Cardiac muscle cell (in vitro differentiated cells and primary cell): ENCODE measurements at regions not wholly inside any gene's neighbourhood (a gene's known extent, or its start where the extent isn't known, plus 50 kb on each side); places are given as distances from the start of the nearest gene placed in this dataset.

ENCODE experiments used
- DNase-seq, 2 donors: peaks; one replicate each; pipeline versions ENCODE4 v3.0.0 to v3.0.0-alpha.2; 2010 to 2017; ENCODE audit warnings: low read depth in 1 of 2, low spot score in 1 of 2
- H3K27ac ChIP-seq: fragments of 200-600 bp; sonication (generic); 2 replicates; pipeline ENCODE4 v1.5.1; 2016
- H3K27me3 ChIP-seq: fragments of 200-600 bp; sonication (generic); 2 replicates; pipeline ENCODE4 v1.6.0; 2016; ENCODE audit warnings: control low read depth
- H3K36me3 ChIP-seq: fragments of 200-600 bp; sonication (generic); 2 replicates; pipeline ENCODE4 v1.5.1; 2016; ENCODE audit warnings: control low read depth
- H3K4me1 ChIP-seq: fragments of 200-600 bp; sonication (generic); 2 replicates; pipeline ENCODE4 v1.8.1; 2017; ENCODE audit warnings: low read depth, mild to moderate bottlenecking, mixed run types
- H3K4me3 ChIP-seq: fragments of 200-600 bp; sonication (generic); 2 replicates; pipeline ENCODE4 v1.5.1; 2016; ENCODE audit warnings: mild to moderate bottlenecking
- H3K9me3 ChIP-seq: fragments of 200-600 bp; sonication (generic); 2 replicates; pipeline ENCODE4 v1.5.1; 2017; ENCODE audit warnings: low read depth, mild to moderate bottlenecking, control low read depth
- CTCF ChIP-seq: IDR thresholded peaks from 2 replicates; pipeline ENCODE4 v1.5.1; 2012; ENCODE audit warnings: low read depth, mild to moderate bottlenecking, low read length

- H3K4me1 ChIP-seq, result peaks cover 3% of the 10 kb centered on the region
- H3K36me3 ChIP-seq, result no peaks in the 10 kb centered on the region
- no peak for TF ChIP-seq CTCF
- H3K27ac ChIP-seq, result no peak overlapping the region
- H3K27me3 ChIP-seq, result no peaks in the 10 kb centered on the region
- H3K4me3 ChIP-seq, result no peak overlapping the region
- no peak for DNase-seq
- H3K9me3 ChIP-seq, result no peaks in the 10 kb centered on the region
These were observed 73.9 kb upstream of the NRXN1 start for GRCh38 chr2:51105811-51106210.

GRCh38 chr2:51103205-51103604 lies 71.3 kb upstream of the NRXN1 start:
- H3K4me3 ChIP-seq, result no peak overlapping the region
- no peaks in the 10 kb centered on the region for H3K36me3 ChIP-seq
- H3K4me1 ChIP-seq, result peaks cover 3% of the 10 kb centered on the region
- TF ChIP-seq CTCF, result no peak
- peak overlapping the region; percentile 59 for H3K27ac ChIP-seq
- no peaks in the 10 kb centered on the region for H3K9me3 ChIP-seq
- H3K27me3 ChIP-seq, result no peaks in the 10 kb centered on the region
- DNase-seq, result peak; percentile 22 to 85

- DNase-seq, result no peak
- H3K27me3 ChIP-seq, result no peaks in the 10 kb centered on the region
- no peaks in the 10 kb centered on the region for H3K36me3 ChIP-seq
- H3K4me3 ChIP-seq, result no peak overlapping the region
- TF ChIP-seq CTCF, result no peak
- no peaks in the 10 kb centered on the region for H3K9me3 ChIP-seq
- no peak overlapping the region for H3K27ac ChIP-seq
- H3K4me1 ChIP-seq, result no peaks in the 10 kb centered on the region
These were observed 61.1 kb upstream of the NRXN1 start for GRCh38 chr2:51093016-51093415.

- H3K4me1 ChIP-seq, result no peaks in the 10 kb centered on the region
- no peaks in the 10 kb centered on the region for H3K36me3 ChIP-seq
- no peak overlapping the region for H3K4me3 ChIP-seq
- TF ChIP-seq CTCF, result no peak
- no peaks in the 10 kb centered on the region for H3K9me3 ChIP-seq
- DNase-seq, result no peak
- no peak overlapping the region for H3K27ac ChIP-seq
- H3K27me3 ChIP-seq, result no peaks in the 10 kb centered on the region
These were observed 53.6 kb upstream of the NRXN1 start for GRCh38 chr2:51085420-51086068.

- TF ChIP-seq CTCF, result no peak
- Histone ChIP-seq H3K27me3 (no peaks in the 10 kb centered on the region), H3K36me3 (no peaks in the 10 kb centered on the region), H3K27ac (no peak overlapping the region), H3K4me1 (no peaks in the 10 kb centered on the region), H3K9me3 (no peaks in the 10 kb centered on the region), H3K4me3 (no peak overlapping the region)
- no peak for DNase-seq
These were observed 52.8 kb upstream of the NRXN1 start for GRCh38 chr2:51084750-51085149.
